ENCODE measurements at regions not wholly inside any gene's neighbourhood (a gene's known extent, or its start where the extent isn't known, plus 50 kb on each side); places are given as distances from the start of the nearest gene placed in this dataset.

GRCh38 chr15:31160297-31160696, 58.8 kb upstream of the TRPM1 start:
- TF ChIP-seq POLR2A (IDR thresholded peaks at IDR 0.05; ENCODE audit: low read depth, low read length) (no peak), POLR2AphosphoS5 (IDR thresholded peaks at IDR 0.05; ENCODE audit: low read depth, low read length) (no peak), TAF1 (IDR thresholded peaks at IDR 0.05; ENCODE audit: borderline replicate concordance, low read depth, low read length) (no peak)
